Dermis blood vessel endothelial cell (primary cell): ENCODE measurements at regions not wholly inside any gene's neighbourhood (a gene's known extent, or its start where the extent isn't known, plus 50 kb on each side); places are given as distances from the start of the nearest gene placed in this dataset.
"Not testable (repeated sequence)": the region's sequence is repeated elsewhere in the genome, so short reads cannot be mapped to it uniquely, and the experiment has no call there.

ENCODE experiments used
- DNase-seq: peaks from one replicate; pipeline ENCODE4 v3.0.0; 2010

GRCh38 chr11:41519696-41520095 lies 60.2 kb upstream of the LRRC4C start:
- no peak for DNase-seq

GRCh38 chr11:41522391-41522790 lies 62.9 kb upstream of the LRRC4C start:
- no peak for DNase-seq

- no peak for DNase-seq
These were observed 63.6 kb upstream of the LRRC4C start for GRCh38 chr11:41522899-41523672.

GRCh38 chr11:41527530-41527929 lies 68.1 kb upstream of the LRRC4C start:
- DNase-seq: no peak

- DNase-seq: no peak
These were observed 73.0 kb upstream of the LRRC4C start for GRCh38 chr11:41532413-41532812.

- no peak for DNase-seq
These were observed 74.3 kb upstream of the LRRC4C start for GRCh38 chr11:41533761-41534160.

GRCh38 chr11:41534391-41534790 lies 74.9 kb upstream of the LRRC4C start:
- no peak for DNase-seq

GRCh38 chr11:41534861-41535260 lies 75.4 kb upstream of the LRRC4C start:
- DNase-seq: no peak

GRCh38 chr11:41536021-41536568 lies 76.6 kb upstream of the LRRC4C start:
- DNase-seq: no peak

- not testable (repeated sequence) for DNase-seq
These were observed 85.5 kb upstream of the LRRC4C start for GRCh38 chr11:41544902-41545301.

GRCh38 chr11:41578421-41579051 lies 119.1 kb upstream of the LRRC4C start:
- no peak for DNase-seq

- no peak for DNase-seq
These were observed 120.1 kb upstream of the LRRC4C start for GRCh38 chr11:41579546-41579945.

- no peak for DNase-seq
These were observed 150.1 kb upstream of the LRRC4C start for GRCh38 chr11:41609511-41609910.

- no peak for DNase-seq
These were observed 153.0 kb upstream of the LRRC4C start for GRCh38 chr11:41612415-41612814.

GRCh38 chr11:41613326-41613725 lies 153.9 kb upstream of the LRRC4C start:
- DNase-seq: no peak

- DNase-seq: no peak
These were observed 163.4 kb upstream of the LRRC4C start for GRCh38 chr11:41622707-41623359.

GRCh38 chr11:41659985-41660384 lies 200.5 kb upstream of the LRRC4C start:
- DNase-seq: no peak

- DNase-seq: no peak
These were observed 201.1 kb upstream of the LRRC4C start for GRCh38 chr11:41660585-41660984.

- no peak for DNase-seq
These were observed 206.2 kb upstream of the LRRC4C start for GRCh38 chr11:41665441-41666360.

- DNase-seq: no peak
These were observed 207.7 kb upstream of the LRRC4C start for GRCh38 chr11:41666951-41667653.

GRCh38 chr11:41675205-41675604 lies 215.8 kb upstream of the LRRC4C start:
- DNase-seq: no peak

GRCh38 chr11:41713030-41713429 lies 253.6 kb upstream of the LRRC4C start:
- DNase-seq: no peak
